Trophoblast cell (in vitro differentiated cells and primary cell): ENCODE measurements at regions not wholly inside any gene's neighbourhood (a gene's known extent, or its start where the extent isn't known, plus 50 kb on each side); places are given as distances from the start of the nearest gene placed in this dataset.

Experiments
- DNase-seq, 2 donors: peaks; one replicate each; pipeline ENCODE4 v3.0.0-alpha.2; 2016
- H2AFZ ChIP-seq: 2 replicates; pipeline ENCODE4 v1.6.1; 2013; ENCODE audit warnings: low read length, moderate library complexity, mild to moderate bottlenecking; ENCODE audit not compliant: insufficient read depth, poor library complexity
- H2AK5ac ChIP-seq: 2 replicates; pipeline ENCODE4 v1.6.1; 2013; ENCODE audit warnings: mild to moderate bottlenecking, low read length
- H2BK120ac ChIP-seq: 2 replicates; pipeline ENCODE4 v1.6.1; 2013; ENCODE audit warnings: low read length, mild to moderate bottlenecking, moderate library complexity; ENCODE audit not compliant: insufficient read depth, poor library complexity
- H2BK12ac ChIP-seq: 2 replicates; pipeline ENCODE4 v1.6.1; 2013; ENCODE audit warnings: mild to moderate bottlenecking, low read length, moderate library complexity
- H2BK5ac ChIP-seq: 2 replicates; pipeline ENCODE4 v1.6.1; 2013; ENCODE audit warnings: low read length, low read depth, moderate library complexity, mild to moderate bottlenecking; ENCODE audit not compliant: poor library complexity
- H3K14ac ChIP-seq: 2 replicates; pipeline ENCODE4 v1.6.1; 2013; ENCODE audit warnings: mild to moderate bottlenecking, low read length
- H3K18ac ChIP-seq: 2 replicates; pipeline ENCODE4 v1.6.1; 2013; ENCODE audit warnings: mild to moderate bottlenecking, low read length
- H3K23ac ChIP-seq: 2 replicates; pipeline ENCODE4 v1.6.1; 2013; ENCODE audit warnings: low read length
- H3K27ac ChIP-seq: 2 replicates; pipeline ENCODE4 v1.5.1; 2013; ENCODE audit warnings: low read depth, mild to moderate bottlenecking, inconsistent platforms, low read length, moderate library complexity
- H3K27me3 ChIP-seq: 2 replicates; pipeline ENCODE4 v1.6.1; 2013; ENCODE audit warnings: inconsistent platforms, mild to moderate bottlenecking, low read length, moderate library complexity; ENCODE audit not compliant: insufficient read depth
- H3K36me3 ChIP-seq, 2 experiments: 1 replicate in 1 of 2; 2 replicates in 1 of 2; pipeline ENCODE4 v1.6.1; 2013; ENCODE audit warnings: low read length in 2 of 2, mild to moderate bottlenecking in 2 of 2, moderate library complexity in 1 of 2; ENCODE audit not compliant: insufficient read depth in 2 of 2, control insufficient read depth in 1 of 2
- H3K4ac ChIP-seq: 2 replicates; pipeline ENCODE4 v1.6.1; 2013; ENCODE audit warnings: low read depth, mild to moderate bottlenecking, low read length, moderate library complexity
- H3K4me1 ChIP-seq, 2 experiments: 1 replicate in 1 of 2; 2 replicates in 1 of 2; pipeline ENCODE4 v1.6.1; 2013; ENCODE audit warnings: low read length in 2 of 2, mild to moderate bottlenecking in 2 of 2, moderate library complexity in 1 of 2; ENCODE audit not compliant: insufficient read depth in 2 of 2, control insufficient read depth in 1 of 2
- H3K4me2 ChIP-seq: 2 replicates; pipeline ENCODE4 v1.6.1; 2013; ENCODE audit warnings: inconsistent platforms, mild to moderate bottlenecking, low read length, moderate library complexity
- H3K4me3 ChIP-seq: 2 replicates; pipeline ENCODE4 v1.5.1; 2013; ENCODE audit warnings: mild to moderate bottlenecking, low read depth, low read length, inconsistent platforms
- H3K79me1 ChIP-seq: one replicate; pipeline ENCODE4 v1.6.1; 2013; ENCODE audit warnings: low read length
- H3K79me2 ChIP-seq: 2 replicates; pipeline ENCODE4 v1.6.1; 2013; ENCODE audit warnings: low read length, mild to moderate bottlenecking; ENCODE audit not compliant: control insufficient read depth, insufficient read depth, poor library complexity
- H3K9ac ChIP-seq: 2 replicates; pipeline ENCODE4 v1.6.1; 2013; ENCODE audit warnings: mild to moderate bottlenecking, low read length
- H3K9me3 ChIP-seq: 2 replicates; pipeline ENCODE4 v1.6.1; 2013; ENCODE audit warnings: low read depth, mild to moderate bottlenecking, control low read depth, inconsistent platforms, low read length; ENCODE audit not compliant: insufficient read depth
- H4K12ac ChIP-seq: 2 replicates; pipeline ENCODE4 v1.6.1; 2013; ENCODE audit warnings: low read depth, mild to moderate bottlenecking, low read length, moderate library complexity
- H4K8ac ChIP-seq: 2 replicates; pipeline ENCODE4 v1.6.1; 2013; ENCODE audit warnings: low read depth, mild to moderate bottlenecking, low read length, moderate library complexity
- H4K91ac ChIP-seq: one replicate; pipeline ENCODE4 v1.6.1; 2013; ENCODE audit warnings: low read depth, mild to moderate bottlenecking, low read length, moderate library complexity
- WGBS: extraction: QIAGEN DNeasy Blood & Tissue Kit; methylation state at CpG from one replicate; pipeline ENCODE4 v1.1.7; 2013; ENCODE audit warnings: missing lambda C conversion rate; ENCODE audit not compliant: insufficient read length, insufficient coverage; ENCODE audit errors: extremely low coverage; 5-methylcytosine and 5-hydroxymethylcytosine counted together

- no peaks in the 10 kb centered on the region for H3K27me3 ChIP-seq
Observed at GRCh38 chr7:109694149-109695071, 1124.7 kb downstream of the DNAJB9 start.

GRCh38 chr7:109695419-109695818, 1125.7 kb downstream of the DNAJB9 start:
- Histone ChIP-seq H3K27me3 (no peaks in the 10 kb centered on the region), H4K91ac (no peak overlapping the region), H3K9ac (no peak overlapping the region), H3K4me2 (no peak overlapping the region), H2BK5ac (no peak overlapping the region), H3K27ac (no peak overlapping the region), H2BK120ac (no peak overlapping the region), H3K36me3 (no peaks in the 10 kb centered on the region), H3K4ac (no peak overlapping the region), H2AK5ac (no peak overlapping the region), H3K18ac (no peak overlapping the region), H3K4me3 (no peak overlapping the region), H3K14ac (no peak overlapping the region), H3K79me1 (no peaks in the 10 kb centered on the region), H3K79me2 (no peaks in the 10 kb centered on the region), H3K4me1 (no peaks in the 10 kb centered on the region), H4K12ac (no peak overlapping the region), H3K9me3 (no peaks in the 10 kb centered on the region), H4K8ac (no peak overlapping the region), H2AFZ (no peak overlapping the region), H3K23ac (no peak overlapping the region), H2BK12ac (no peak overlapping the region)
- DNase-seq, result no peak

More at GRCh38 chr7:109694149-109695071, 1124.7 kb downstream of the DNAJB9 start:
- DNase-seq, result no peak
- no peak overlapping the region for H3K27ac ChIP-seq
- WGBS, result no CpG with 5 or more reads among the region's 4 CpGs
- no peaks in the 10 kb centered on the region for H3K79me2 ChIP-seq
- no peak overlapping the region for H2AK5ac ChIP-seq
- H2AFZ ChIP-seq, result no peak overlapping the region
- H2BK120ac ChIP-seq, result no peak overlapping the region
- no peak overlapping the region for H3K4ac ChIP-seq
- no peak overlapping the region for H3K9ac ChIP-seq
- no peak overlapping the region for H3K14ac ChIP-seq
- no peak overlapping the region for H4K91ac ChIP-seq
- no peak overlapping the region for H4K12ac ChIP-seq
- H2BK5ac ChIP-seq, result no peak overlapping the region
- no peak overlapping the region for H3K4me2 ChIP-seq
- H3K36me3 ChIP-seq, result no peaks in the 10 kb centered on the region
- no peaks in the 10 kb centered on the region for H3K9me3 ChIP-seq
- H2BK12ac ChIP-seq, result no peak overlapping the region
- no peak overlapping the region for H3K23ac ChIP-seq
- H3K4me1 ChIP-seq, result no peaks in the 10 kb centered on the region
- no peaks in the 10 kb centered on the region for H3K79me1 ChIP-seq
- H3K18ac ChIP-seq, result no peak overlapping the region
- H3K4me3 ChIP-seq, result no peak overlapping the region
- no peak overlapping the region for H4K8ac ChIP-seq

- Histone ChIP-seq H4K8ac (no peak overlapping the region), H2BK12ac (no peak overlapping the region), H3K36me3 (no peaks in the 10 kb centered on the region), H3K4me2 (no peak overlapping the region), H4K12ac (no peak overlapping the region), H3K79me1 (no peaks in the 10 kb centered on the region), H3K4ac (no peak overlapping the region), H3K27me3 (no peaks in the 10 kb centered on the region), H3K4me3 (no peak overlapping the region), H3K9ac (no peak overlapping the region), H3K23ac (no peak overlapping the region), H2AK5ac (no peak overlapping the region), H3K4me1 (no peaks in the 10 kb centered on the region), H2BK120ac (no peak overlapping the region), H3K14ac (no peak overlapping the region), H2BK5ac (no peak overlapping the region), H3K79me2 (no peaks in the 10 kb centered on the region), H3K18ac (no peak overlapping the region), H3K27ac (no peak overlapping the region), H4K91ac (no peak overlapping the region), H2AFZ (no peak overlapping the region), H3K9me3 (no peaks in the 10 kb centered on the region)
- no peak for DNase-seq
- no CpG with 5 or more reads among the region's 1 CpG for WGBS
Observed at GRCh38 chr7:109696723-109697122, 1127.0 kb downstream of the DNAJB9 start.

GRCh38 chr7:109699661-109700060, 1130.0 kb downstream of the DNAJB9 start:
- H2AK5ac ChIP-seq, result no peak overlapping the region
- no peak overlapping the region for H3K27ac ChIP-seq
- no peaks in the 10 kb centered on the region for H3K79me1 ChIP-seq
- H3K4me3 ChIP-seq, result no peak overlapping the region
- WGBS, result no CpG with 5 or more reads among the region's 3 CpGs
- no peaks in the 10 kb centered on the region for H3K36me3 ChIP-seq
- H2AFZ ChIP-seq, result no peak overlapping the region
- no peak overlapping the region for H2BK12ac ChIP-seq
- H3K9ac ChIP-seq, result no peak overlapping the region
- H3K79me2 ChIP-seq, result no peaks in the 10 kb centered on the region
- no peaks in the 10 kb centered on the region for H3K9me3 ChIP-seq
- H3K4me1 ChIP-seq, result no peaks in the 10 kb centered on the region
- H3K4ac ChIP-seq, result no peak overlapping the region
- no peak overlapping the region for H4K91ac ChIP-seq
- H4K12ac ChIP-seq, result no peak overlapping the region
- no peak overlapping the region for H3K23ac ChIP-seq
- no peak overlapping the region for H3K4me2 ChIP-seq
- no peak overlapping the region for H3K14ac ChIP-seq
- no peak overlapping the region for H2BK120ac ChIP-seq
- H3K18ac ChIP-seq, result no peak overlapping the region
- no peak overlapping the region for H2BK5ac ChIP-seq
- no peak overlapping the region for H4K8ac ChIP-seq
- no peak for DNase-seq
- H3K27me3 ChIP-seq, result no peaks in the 10 kb centered on the region
